Fibroblast of lung (primary cell): ENCODE measurements at regions not wholly inside any gene's neighbourhood (a gene's known extent, or its start where the extent isn't known, plus 50 kb on each side); places are given as distances from the start of the nearest gene placed in this dataset.

Experiments used
- DNase-seq, 2 donors: peaks; one replicate each; pipeline versions ENCODE4 v3.0.0 to v3.0.0-alpha.2; 2010; ENCODE audit warnings: low read depth in 2 of 2
- H2AFZ ChIP-seq: 2 replicates; pipeline ENCODE4 v1.5.1; 2012; ENCODE audit warnings: low read length, control low read depth, inconsistent platforms
- H3K27ac ChIP-seq: 2 replicates; pipeline ENCODE4 v1.5.1; 2011; ENCODE audit warnings: low read length, control low read depth; ENCODE audit not compliant: insufficient read depth
- H3K27me3 ChIP-seq: 2 replicates; pipeline ENCODE4 v1.5.1; 2011; ENCODE audit warnings: mild to moderate bottlenecking, low read length; ENCODE audit not compliant: control insufficient read depth, insufficient read depth
- H3K36me3 ChIP-seq: 2 replicates; pipeline ENCODE4 v1.5.1; 2011; ENCODE audit warnings: low read length; ENCODE audit not compliant: control insufficient read depth, insufficient read depth
- H3K4me1 ChIP-seq: 2 replicates; pipeline ENCODE4 v1.5.1; 2011; ENCODE audit warnings: low read length; ENCODE audit not compliant: control insufficient read depth, insufficient read depth; ENCODE audit errors: extremely low read depth
- H3K4me2 ChIP-seq: 2 replicates; pipeline ENCODE4 v1.5.1; 2011; ENCODE audit warnings: low read length, control low read depth; ENCODE audit not compliant: insufficient read depth; ENCODE audit errors: extremely low read depth
- H3K4me3 ChIP-seq, 4 experiments: fragments of 200-600 bp in 1 of 4; sonication (generic) in 1 of 4; replicated peaks in 1 of 4; 2 replicates each; pipeline ENCODE4 v1.5.1; 2011 to 2016; ENCODE audit warnings: low read length in 4 of 4, low read depth in 3 of 4, mild to moderate bottlenecking in 3 of 4, control low read depth in 2 of 4, inconsistent platforms in 1 of 4, mixed read lengths in 1 of 4; ENCODE audit not compliant: insufficient read depth in 1 of 4; ENCODE audit errors: control extremely low read depth in 1 of 4
- H3K79me2 ChIP-seq: 2 replicates; pipeline ENCODE4 v1.5.1; 2012; ENCODE audit warnings: mild to moderate bottlenecking, low read length, inconsistent platforms; ENCODE audit not compliant: control insufficient read depth, insufficient read depth
- H3K9ac ChIP-seq: 2 replicates; pipeline ENCODE4 v1.5.1; 2011; ENCODE audit warnings: mild to moderate bottlenecking, low read length, control low read depth; ENCODE audit not compliant: insufficient read depth
- H3K9me3 ChIP-seq: 2 replicates; pipeline ENCODE4 v1.5.1; 2012; ENCODE audit warnings: low read depth, low read length; ENCODE audit not compliant: control insufficient read depth, insufficient read depth
- H4K20me1 ChIP-seq: 2 replicates; pipeline ENCODE4 v1.5.1; 2011; ENCODE audit warnings: low read length; ENCODE audit not compliant: control insufficient read depth, insufficient read depth; ENCODE audit errors: extremely low read depth
- EZH2 ChIP-seq: IDR thresholded peaks from 2 replicates; pipeline ENCODE4 v1.5.1; 2012; ENCODE audit warnings: low read length, control low read depth, mild to moderate bottlenecking; ENCODE audit errors: missing control alignments
- TF ChIP-seq, protein P1 (sequence below), 2 donors: IDR thresholded peaks in 1 of 2; conservative IDR thresholded peaks in 1 of 2; 1 replicate in 1 of 2; 2 replicates in 1 of 2; pipeline ENCODE4 v1.5.1; 2011 to 2012; ENCODE audit warnings: low read length in 2 of 2, control low read depth in 1 of 2, inconsistent platforms in 1 of 2, low read depth in 1 of 2, mild to moderate bottlenecking in 1 of 2

DNA sequence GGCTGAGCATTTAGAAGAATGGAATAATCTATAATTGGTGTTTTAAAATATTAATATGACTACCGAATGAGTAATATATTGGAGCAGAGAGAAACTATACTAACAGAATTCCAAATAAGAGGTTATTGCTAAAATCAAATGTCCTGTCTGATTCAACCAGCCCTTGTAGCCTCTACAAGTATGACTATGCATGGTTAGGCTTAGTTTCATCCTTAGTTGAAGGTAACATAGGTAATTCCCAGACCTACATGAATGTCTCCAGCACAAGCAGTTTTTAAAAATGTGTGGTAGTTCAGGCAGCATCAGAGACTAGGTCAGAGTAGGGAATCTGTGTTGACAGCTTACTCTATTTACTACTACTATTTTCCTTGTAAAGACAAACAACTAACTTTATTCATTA lies 51.7 kb upstream of the SLC27A6 start:
- no peaks in the 10 kb centered on the region for H4K20me1 ChIP-seq
- H3K4me2 ChIP-seq: no peak overlapping the region
- H2AFZ ChIP-seq: no peak overlapping the region
- H3K4me1 ChIP-seq: no peaks in the 10 kb centered on the region
- no peak for DNase-seq
- H3K27me3 ChIP-seq: no peaks in the 10 kb centered on the region
- no peaks in the 10 kb centered on the region for H3K9me3 ChIP-seq
- no peaks in the 10 kb centered on the region for H3K79me2 ChIP-seq
- no peak overlapping the region for H3K27ac ChIP-seq
- H3K36me3 ChIP-seq: no peaks in the 10 kb centered on the region
- H3K4me3 ChIP-seq: no peak overlapping the region
- TF ChIP-seq, protein P1, sequence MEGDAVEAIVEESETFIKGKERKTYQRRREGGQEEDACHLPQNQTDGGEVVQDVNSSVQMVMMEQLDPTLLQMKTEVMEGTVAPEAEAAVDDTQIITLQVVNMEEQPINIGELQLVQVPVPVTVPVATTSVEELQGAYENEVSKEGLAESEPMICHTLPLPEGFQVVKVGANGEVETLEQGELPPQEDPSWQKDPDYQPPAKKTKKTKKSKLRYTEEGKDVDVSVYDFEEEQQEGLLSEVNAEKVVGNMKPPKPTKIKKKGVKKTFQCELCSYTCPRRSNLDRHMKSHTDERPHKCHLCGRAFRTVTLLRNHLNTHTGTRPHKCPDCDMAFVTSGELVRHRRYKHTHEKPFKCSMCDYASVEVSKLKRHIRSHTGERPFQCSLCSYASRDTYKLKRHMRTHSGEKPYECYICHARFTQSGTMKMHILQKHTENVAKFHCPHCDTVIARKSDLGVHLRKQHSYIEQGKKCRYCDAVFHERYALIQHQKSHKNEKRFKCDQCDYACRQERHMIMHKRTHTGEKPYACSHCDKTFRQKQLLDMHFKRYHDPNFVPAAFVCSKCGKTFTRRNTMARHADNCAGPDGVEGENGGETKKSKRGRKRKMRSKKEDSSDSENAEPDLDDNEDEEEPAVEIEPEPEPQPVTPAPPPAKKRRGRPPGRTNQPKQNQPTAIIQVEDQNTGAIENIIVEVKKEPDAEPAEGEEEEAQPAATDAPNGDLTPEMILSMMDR (conservative IDR thresholded peaks at IDR 0.05 in 1 of 2, IDR thresholded peaks at IDR 0.05 in 1 of 2; ENCODE audit: low read depth in 1 of 2, low read length in 2 of 2): no peak
- no peak for TF ChIP-seq EZH2
- H3K9ac ChIP-seq: no peak overlapping the region
